RKO (cell line): ENCODE measurements at regions not wholly inside any gene's neighbourhood (a gene's known extent, or its start where the extent isn't known, plus 50 kb on each side); places are given as distances from the start of the nearest gene placed in this dataset.
"Not testable (repeated sequence)": the region's sequence is repeated elsewhere in the genome, so short reads cannot be mapped to it uniquely, and the experiment has no call there.

ENCODE experiments used
- DNase-seq: peaks from one replicate; pipeline ENCODE4 v3.0.0-alpha.2; 2016; ENCODE audit warnings: low spot score

GRCh38 chr13:52931131-52931530 is 82.7 kb upstream of the PCDH8 start:
- DNase-seq, result no peak

DNA sequence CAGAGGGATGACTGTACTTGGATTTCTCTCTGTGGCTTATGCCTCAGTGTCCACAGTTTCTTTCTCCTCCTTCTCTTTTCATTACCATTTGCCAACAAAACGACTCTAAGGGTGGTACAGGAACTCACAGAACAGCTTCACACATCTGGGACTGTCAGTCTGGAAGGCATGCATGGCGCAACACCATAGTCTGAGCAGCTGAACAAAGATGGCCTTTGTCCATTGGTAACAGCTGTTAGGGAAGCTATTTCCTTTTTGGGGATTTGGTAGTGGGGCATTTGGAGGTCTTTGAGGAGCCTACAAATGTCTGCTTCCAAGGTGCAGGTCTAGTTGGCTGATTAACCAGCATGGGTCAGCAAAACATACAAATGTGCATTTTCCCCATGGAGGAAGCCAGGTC is 81.4 kb upstream of the PCDH8 start:
- no peak for DNase-seq

DNA sequence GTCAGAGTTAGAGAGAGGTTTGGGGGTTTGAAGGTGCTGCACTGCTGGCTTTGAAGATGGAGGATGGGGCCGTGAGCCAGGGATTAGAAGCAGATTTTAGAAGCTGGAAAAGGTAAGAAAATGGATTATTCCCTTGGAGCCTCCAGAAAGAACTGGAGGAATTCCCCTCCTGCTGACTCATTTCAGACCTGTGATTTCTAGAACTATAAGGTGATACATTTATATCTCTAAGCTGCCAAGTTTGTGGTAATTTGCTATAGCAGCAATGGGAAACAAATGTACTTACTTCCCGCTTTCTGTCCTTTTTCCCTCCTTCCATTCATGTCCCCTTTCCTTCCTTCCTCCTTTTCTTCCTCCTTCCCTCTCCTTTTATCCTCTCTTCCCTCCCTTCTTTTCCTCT is 78.5 kb upstream of the PCDH8 start:
- no peak for DNase-seq

- no peak for DNase-seq
Observed at GRCh38 chr13:52925775-52926285, 77.4 kb upstream of the PCDH8 start.

DNA sequence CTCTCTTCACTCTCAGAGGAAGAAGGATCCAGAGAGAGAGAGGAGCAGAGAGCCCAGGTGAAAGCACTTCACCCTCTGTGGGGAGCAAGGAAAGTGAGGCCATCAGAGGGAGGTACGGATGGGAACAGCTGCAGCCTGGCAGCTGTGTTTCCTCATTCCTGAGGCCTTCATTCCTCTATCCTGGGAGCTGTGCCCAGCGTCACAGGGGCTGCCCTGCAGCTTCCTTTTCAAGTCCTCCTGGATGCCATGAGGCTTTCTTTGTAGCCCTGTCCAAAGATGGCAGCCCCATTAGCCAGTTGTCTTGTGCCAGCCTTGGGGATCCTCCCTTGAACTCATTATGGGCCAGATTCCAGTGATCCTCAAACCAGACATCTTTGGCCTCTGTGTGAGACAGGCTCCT is 76.8 kb upstream of the PCDH8 start:
- DNase-seq, result no peak

DNA sequence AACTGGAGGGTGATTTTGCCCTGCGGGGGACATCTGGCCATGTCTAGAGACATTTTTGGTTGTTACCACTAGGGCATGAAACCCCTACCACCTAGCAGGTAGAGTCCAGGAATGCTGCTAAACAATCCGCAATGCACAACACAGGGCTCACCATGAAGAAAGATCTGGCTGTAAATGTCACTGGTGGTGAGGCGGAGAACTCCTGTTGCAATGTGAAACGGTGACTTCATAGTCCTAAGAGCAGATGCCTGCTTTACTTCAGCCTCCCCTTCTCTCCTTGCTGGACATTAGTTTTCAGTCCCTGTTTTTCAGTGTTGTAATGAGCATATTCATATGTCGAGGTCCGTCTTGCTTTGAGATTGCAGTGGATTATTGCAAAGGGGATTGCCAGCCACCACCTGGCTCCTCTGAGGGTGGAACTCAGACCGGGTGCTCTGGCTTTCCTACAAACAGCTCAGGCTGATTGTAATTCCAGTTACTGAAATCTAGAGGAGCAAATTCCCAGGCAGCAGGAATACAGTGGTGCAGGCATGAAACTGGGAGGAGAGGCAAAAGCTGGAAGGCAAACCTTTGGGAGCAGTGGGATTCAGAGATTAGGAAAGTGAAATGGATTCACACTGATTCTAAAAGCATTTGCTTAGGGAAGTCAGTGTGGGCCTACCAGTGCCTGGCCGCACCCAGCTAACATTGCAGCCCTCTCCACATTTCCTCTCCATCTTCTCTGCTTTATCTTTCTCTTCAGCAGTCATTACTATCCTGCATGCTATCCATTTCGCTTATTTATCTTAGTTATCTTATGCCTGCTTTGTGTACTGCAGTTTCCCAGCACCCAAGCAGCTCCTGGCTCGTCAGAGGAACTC is 76.1 kb upstream of the PCDH8 start:
- DNase-seq, result no peak

DNA sequence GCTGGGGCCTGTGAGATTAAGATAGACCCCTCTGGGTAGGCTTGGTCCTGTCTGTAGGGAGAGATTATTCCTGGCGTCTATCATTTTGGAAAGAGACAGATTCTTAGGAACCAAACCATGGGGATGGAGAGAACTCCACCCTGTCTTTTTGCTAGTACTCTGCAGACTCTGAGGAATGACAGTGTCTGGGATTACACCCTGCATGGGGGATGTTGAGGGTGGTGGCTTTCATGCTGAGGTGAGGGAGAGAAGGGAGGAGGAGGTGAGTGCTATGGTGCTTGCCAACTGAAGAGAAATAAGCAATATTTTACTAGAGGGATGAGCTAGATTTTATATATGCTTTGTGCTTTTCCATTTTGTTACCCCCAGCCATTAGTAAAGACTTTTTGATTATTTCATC is 74.5 kb upstream of the PCDH8 start:
- DNase-seq, result no peak

GRCh38 chr13:52921194-52921593 is 72.8 kb upstream of the PCDH8 start:
- no peak for DNase-seq

DNA sequence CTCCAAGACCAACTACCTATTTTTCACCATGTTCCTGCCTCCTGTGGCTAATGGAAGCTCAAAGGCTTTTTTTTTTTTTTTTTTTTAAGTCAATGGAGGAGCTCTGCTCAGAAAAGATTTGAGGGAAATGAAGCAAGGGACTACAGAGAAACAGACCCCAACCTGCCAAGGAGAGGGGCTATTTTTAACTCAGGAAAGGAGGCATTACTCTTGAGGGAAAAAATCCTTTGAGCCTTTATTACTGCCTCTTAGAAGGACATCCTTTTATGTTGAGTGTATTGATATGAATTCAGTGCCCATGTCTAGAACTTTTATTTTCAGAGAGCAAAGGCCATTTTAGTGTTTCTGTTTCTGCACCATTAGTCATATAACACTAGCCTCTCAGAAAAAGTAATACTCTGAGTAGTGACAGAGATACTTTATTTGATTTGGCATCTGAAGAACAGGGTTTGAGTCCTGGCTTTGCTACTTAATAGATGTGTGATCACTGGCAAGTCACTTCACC is 68.1 kb upstream of the PCDH8 start:
- DNase-seq, result no peak

GRCh38 chr13:52911340-52911739 is 62.9 kb upstream of the PCDH8 start:
- no peak for DNase-seq

- DNase-seq, result not testable (repeated sequence)
Observed at GRCh38 chr13:52910318-52910717, 61.9 kb upstream of the PCDH8 start.

GRCh38 chr13:52906122-52906903 is 57.9 kb upstream of the PCDH8 start:
- DNase-seq, result no peak

GRCh38 chr13:52905701-52906100 is 57.3 kb upstream of the PCDH8 start:
- DNase-seq, result no peak

- no peak for DNase-seq
Observed at GRCh38 chr13:52903320-52903719, 54.9 kb upstream of the PCDH8 start.

- no peak for DNase-seq
Observed at GRCh38 chr13:52899206-52899605, 50.8 kb upstream of the PCDH8 start.
